Upper lobe of left lung (tissue), 4 donors: ENCODE measurements at regions not wholly inside any gene's neighbourhood (a gene's known extent, or its start where the extent isn't known, plus 50 kb on each side); places are given as distances from the start of the nearest gene placed in this dataset.

Experiments
- EP300 ChIP-seq, 4 donors: sonication (generic); formaldehyde crosslinking; IDR thresholded peaks; one replicate each; pipeline ENCODE4 v1.5.1; 2017; ENCODE audit warnings: antibody characterized with exemption in 4 of 4, control low read depth in 2 of 4
- POLR2A ChIP-seq, 4 donors: fragments of 450-650 bp; IDR thresholded peaks; one replicate each; pipeline ENCODE4 v1.5.1; 2016 to 2017; ENCODE audit warnings: antibody characterized with exemption in 4 of 4, mild to moderate bottlenecking in 2 of 4
- POLR2AphosphoS5 ChIP-seq, 2 donors: sonication (generic); formaldehyde crosslinking; IDR thresholded peaks; one replicate each; pipeline ENCODE4 v1.5.1; 2017; ENCODE audit warnings: antibody characterized with exemption in 2 of 2
- TF ChIP-seq, protein P1 (sequence below), 6 experiments: fragments of 450-650 bp in 4 of 6; fragments of 200-600 bp in 2 of 6; sonication (generic) in 2 of 6; IDR thresholded peaks; one replicate each; pipeline ENCODE4 v1.5.1; 2016 to 2019; ENCODE audit warnings: antibody characterized with exemption in 6 of 6

GRCh38 chr2:15092691-15093090 lies 460.2 kb downstream of the LRATD1 start:
- TF ChIP-seq, protein P1, sequence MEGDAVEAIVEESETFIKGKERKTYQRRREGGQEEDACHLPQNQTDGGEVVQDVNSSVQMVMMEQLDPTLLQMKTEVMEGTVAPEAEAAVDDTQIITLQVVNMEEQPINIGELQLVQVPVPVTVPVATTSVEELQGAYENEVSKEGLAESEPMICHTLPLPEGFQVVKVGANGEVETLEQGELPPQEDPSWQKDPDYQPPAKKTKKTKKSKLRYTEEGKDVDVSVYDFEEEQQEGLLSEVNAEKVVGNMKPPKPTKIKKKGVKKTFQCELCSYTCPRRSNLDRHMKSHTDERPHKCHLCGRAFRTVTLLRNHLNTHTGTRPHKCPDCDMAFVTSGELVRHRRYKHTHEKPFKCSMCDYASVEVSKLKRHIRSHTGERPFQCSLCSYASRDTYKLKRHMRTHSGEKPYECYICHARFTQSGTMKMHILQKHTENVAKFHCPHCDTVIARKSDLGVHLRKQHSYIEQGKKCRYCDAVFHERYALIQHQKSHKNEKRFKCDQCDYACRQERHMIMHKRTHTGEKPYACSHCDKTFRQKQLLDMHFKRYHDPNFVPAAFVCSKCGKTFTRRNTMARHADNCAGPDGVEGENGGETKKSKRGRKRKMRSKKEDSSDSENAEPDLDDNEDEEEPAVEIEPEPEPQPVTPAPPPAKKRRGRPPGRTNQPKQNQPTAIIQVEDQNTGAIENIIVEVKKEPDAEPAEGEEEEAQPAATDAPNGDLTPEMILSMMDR (IDR thresholded peaks at IDR 0.05): no peak
- TF ChIP-seq POLR2AphosphoS5 (IDR thresholded peaks at IDR 0.05) (no peak), POLR2A (IDR thresholded peaks at IDR 0.05) (no peak), EP300 (IDR thresholded peaks at IDR 0.05) (no peak)
